D721Med (cell line): ENCODE measurements at regions not wholly inside any gene's neighbourhood (a gene's known extent, or its start where the extent isn't known, plus 50 kb on each side); places are given as distances from the start of the nearest gene placed in this dataset.
"Not testable (repeated sequence)": the region's sequence is repeated elsewhere in the genome, so short reads cannot be mapped to it uniquely, and the experiment has no call there.

Experiments used
- DNase-seq: peaks from one replicate; pipeline ENCODE4 v3.0.0; 2011; ENCODE audit warnings: low spot score; ENCODE audit not compliant: insufficient read length
- FAIRE-seq: peaks from 2 replicates; lab custom pipeline; 2011; peaks lifted over from hg19 to GRCh38; lab: Jason Lieb, UNC

DNA sequence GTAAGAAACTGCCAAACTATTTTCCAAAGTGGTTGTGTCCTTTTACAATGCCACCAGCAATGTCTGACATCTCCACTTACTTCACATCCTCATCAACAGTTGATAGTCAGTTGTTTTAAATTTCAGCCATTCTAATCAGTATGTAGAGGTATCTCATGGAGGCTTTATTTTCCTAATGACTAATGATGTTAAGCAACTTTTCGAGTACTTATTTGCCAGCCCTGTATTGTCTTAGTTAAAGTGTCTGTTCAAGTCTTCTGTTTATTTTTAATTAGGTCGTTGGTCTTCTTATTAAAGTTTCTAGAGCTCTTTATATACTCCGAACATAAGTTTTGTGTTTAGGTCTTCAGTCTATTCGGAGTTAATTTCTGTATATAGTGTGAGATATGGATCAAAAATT lies 54.9 kb upstream of the NBPF12 start:
- FAIRE-seq, DNase-seq: not testable (repeated sequence)

GRCh38 chr1:146881096-146881495 lies 57.0 kb upstream of the NBPF12 start:
- FAIRE-seq, DNase-seq: not testable (repeated sequence)

- not testable (repeated sequence) for DNase-seq, FAIRE-seq
Observed at GRCh38 chr1:146863799-146864319, 74.3 kb upstream of the NBPF12 start.

DNA sequence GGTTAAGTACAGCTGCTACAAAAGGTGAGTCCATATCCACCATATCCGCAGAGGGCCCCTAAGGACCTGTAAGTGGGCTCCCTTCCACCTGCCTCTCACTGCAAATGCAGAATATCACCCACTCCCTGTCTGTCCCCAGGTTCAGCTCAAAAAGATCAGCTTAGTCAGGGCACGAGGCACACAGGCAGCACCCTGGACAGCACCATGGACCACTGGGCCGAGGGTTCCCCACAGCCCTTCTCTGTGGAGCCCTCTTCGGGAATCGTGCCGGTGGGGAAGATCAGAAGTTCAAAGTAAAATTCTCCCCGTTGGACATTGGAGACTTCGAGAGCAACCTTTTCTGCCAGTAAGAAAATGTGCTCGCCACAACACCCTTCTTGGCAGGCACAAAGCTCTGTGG lies 85.0 kb upstream of the NBPF12 start:
- FAIRE-seq, DNase-seq: not testable (repeated sequence)

GRCh38 chr1:146850352-146850889 lies 87.7 kb upstream of the NBPF12 start:
- FAIRE-seq, DNase-seq: not testable (repeated sequence)

GRCh38 chr1:146838725-146839124 lies 99.4 kb upstream of the NBPF12 start:
- DNase-seq, FAIRE-seq: not testable (repeated sequence)

DNA sequence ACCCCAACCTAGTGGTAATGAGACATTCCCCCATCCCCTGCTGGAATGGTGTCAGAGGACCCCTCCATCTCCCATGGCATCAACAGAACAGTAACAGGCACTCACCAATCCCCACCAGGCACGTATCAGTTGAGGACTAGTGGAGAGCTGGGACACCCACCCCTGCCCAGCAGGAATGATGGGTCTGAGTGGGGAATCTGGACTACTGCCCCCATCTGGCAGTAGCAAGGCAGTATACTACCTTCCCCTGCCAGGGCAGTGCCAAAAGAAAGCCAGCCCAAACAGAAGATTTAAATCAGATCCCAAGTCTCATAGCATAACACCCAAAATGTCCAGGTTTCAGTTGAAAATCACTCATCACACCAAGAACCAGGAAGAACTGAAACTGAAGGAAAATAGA lies 111.2 kb upstream of the NBPF12 start:
- not testable (repeated sequence) for FAIRE-seq, DNase-seq

- DNase-seq, FAIRE-seq: not testable (repeated sequence)
Observed at GRCh38 chr1:146794236-146794635, 143.9 kb upstream of the NBPF12 start.

DNA sequence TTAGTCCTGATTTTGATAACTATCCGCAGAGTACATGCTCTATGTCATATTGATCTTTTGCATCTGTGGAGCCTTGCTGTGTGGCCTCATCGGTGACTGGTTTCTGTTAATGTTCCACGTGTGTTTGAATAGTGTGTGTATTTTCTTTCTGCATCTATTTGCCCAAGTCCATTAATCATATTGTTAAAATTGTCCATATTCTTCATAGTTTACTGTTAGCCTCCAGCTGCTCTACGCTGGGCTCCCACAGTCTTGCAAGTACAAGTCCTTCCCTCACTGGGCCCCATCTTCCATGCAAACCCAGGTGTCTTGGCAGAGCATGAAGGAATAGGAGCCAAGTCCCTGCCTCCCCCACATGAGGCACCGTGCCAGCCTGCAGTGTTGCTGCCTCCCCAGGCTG lies 145.4 kb upstream of the NBPF12 start:
- not testable (repeated sequence) for FAIRE-seq, DNase-seq

- not testable (repeated sequence) for FAIRE-seq
Observed at GRCh38 chr1:146784212-146784940, 153.7 kb upstream of the NBPF12 start.

DNA sequence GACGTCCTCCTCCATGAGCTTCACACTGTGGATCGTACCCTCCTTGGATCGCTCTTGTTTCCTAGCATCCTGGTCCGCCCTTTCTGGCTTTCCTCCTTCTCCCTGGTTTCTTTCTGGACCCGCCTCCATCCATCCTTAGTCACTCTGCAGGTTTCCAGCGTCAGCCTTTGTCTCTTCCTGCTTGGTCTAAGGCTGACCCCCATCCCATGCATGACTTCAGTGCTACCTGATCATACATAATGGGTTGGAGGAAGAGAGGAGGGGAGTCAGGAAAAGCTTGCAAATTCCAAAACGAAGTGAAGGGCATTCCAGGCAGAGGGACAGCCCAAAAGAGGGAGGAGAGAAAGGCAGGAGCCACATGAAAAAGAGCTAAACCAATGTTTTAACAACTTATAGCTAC lies 156.9 kb upstream of the NBPF12 start:
- not testable (repeated sequence) for DNase-seq, FAIRE-seq

More at GRCh38 chr1:146784212-146784940, 153.7 kb upstream of the NBPF12 start:
- DNase-seq = not testable (repeated sequence)

- not testable (repeated sequence) for DNase-seq, FAIRE-seq
Observed at GRCh38 chr1:146777826-146778602, 160.1 kb upstream of the NBPF12 start.

DNA sequence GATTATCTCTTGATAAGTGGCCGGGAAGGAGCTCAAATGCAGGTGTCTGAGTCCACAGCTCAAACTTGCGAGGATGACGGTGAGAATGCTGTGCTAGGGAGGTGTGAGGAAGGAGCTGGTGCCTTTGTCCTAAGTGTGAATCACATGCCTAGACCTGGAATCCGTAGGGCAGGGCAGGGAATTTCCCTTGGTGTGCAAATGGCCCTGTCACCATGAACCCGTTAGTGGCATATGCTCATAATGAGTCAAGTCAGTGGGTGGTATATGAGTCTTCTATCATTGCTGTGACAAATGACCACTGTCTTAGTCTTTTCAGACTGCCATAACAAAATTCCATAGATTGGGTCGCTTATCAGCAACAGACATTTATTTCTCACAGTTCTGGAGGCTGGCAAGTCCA lies 163.1 kb upstream of the NBPF12 start:
- FAIRE-seq, DNase-seq: not testable (repeated sequence)

DNA sequence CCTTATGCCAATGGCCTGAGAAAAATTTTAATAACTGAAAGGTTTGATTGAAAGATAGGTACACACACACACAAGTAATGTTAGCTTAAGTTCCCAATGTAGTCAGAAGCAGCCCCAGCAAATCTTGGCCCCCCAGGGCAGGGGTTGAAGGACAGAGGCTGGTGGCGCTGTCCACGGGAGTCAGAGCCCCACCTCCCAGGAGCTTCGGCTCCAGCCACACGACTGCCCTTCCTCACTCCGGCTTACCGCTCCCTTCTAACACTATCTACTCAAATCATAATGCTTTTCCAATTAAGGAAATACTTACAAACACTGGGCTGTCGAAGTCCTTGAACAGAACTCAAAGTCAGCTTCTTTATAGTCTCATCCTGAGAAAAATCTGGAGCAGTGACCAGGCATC lies 163.9 kb upstream of the NBPF12 start:
- DNase-seq, FAIRE-seq: not testable (repeated sequence)

GRCh38 chr1:146771409-146771808 lies 166.7 kb upstream of the NBPF12 start:
- not testable (repeated sequence) for DNase-seq, FAIRE-seq

DNA sequence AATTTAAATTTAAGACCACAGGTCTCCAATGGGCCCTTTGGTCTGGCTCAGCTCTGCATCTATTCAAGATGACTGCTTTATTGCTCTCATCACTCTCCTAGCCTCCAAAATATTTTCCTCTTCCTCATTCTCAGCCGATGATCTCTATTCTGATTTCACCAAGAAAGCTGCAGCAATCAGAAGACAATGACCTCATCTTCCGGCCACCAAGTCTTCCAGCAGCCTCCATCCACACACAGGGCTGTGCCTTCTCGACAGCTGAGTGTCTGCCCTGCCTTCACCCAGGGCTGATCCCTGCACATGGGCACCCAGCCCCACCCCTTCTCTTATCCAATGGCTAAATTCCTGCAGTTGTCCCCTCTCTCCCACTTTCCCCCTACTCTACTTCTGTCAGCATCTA lies 167.1 kb upstream of the NBPF12 start:
- FAIRE-seq = not testable (repeated sequence)

DNA sequence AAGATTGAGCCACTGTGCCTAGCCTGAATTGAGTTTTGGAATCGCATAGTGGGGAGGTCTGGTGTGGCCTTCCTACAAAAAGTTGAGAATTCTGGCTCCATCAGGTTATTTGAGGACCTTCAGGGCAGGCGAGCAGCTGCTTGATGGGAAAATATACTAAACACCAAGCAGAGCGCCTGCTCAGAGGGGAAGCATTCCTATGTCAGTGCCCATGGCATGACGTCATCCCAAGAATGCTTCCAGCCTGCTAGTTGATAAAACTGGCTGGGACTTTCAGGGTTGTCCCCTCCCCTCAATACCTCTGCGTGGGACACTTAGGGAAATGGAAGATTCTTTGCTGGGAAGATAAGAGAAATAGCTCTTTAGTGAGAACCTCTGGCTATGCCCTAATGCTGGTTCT lies 174.9 kb upstream of the NBPF12 start:
- FAIRE-seq, DNase-seq: not testable (repeated sequence)

More for the DNA sequence above, 167.1 kb upstream of the NBPF12 start:
- DNase-seq = not testable (repeated sequence)

DNA sequence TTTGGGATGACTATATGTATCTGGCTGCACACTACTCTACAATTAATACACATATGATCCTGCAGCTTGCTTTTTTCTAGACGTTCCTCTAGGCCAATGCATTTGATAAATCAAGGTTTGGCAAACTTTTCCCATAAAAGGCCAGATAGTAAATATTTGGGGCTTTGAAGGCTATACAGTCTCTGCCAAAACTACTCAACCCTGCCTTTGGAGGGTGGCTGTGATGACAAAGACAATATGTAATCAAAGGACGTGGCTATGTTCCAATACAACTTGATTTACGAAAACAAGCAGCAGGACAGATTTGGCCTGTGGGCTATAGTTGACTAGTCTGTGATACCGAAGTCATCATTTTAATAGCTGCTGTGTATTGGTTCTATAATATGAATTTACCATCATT lies 181.3 kb upstream of the NBPF12 start:
- FAIRE-seq, DNase-seq: not testable (repeated sequence)

DNA sequence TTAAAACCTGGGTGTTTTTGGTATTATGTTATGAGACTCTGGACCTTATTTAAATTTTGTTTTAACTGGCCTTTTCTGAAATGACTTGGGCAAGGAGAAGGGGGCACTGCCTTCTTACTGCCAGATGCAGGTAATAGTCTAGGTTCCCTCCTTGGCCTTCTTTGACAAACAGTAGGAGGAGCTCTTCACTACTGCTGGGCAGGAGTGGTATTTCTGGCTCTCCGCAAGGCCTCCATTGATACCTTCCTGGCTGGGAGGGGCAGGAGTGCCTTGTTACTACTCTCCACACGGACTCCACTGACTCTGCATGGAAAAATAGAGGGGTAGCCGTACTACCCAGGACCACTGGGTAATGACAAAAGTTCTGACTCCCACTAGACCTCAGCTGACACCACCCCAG lies 189.4 kb upstream of the NBPF12 start:
- FAIRE-seq, DNase-seq: not testable (repeated sequence)
